ENCODE measurements at regions not wholly inside any gene's neighbourhood (a gene's known extent, or its start where the extent isn't known, plus 50 kb on each side); places are given as distances from the start of the nearest gene placed in this dataset.

DNA sequence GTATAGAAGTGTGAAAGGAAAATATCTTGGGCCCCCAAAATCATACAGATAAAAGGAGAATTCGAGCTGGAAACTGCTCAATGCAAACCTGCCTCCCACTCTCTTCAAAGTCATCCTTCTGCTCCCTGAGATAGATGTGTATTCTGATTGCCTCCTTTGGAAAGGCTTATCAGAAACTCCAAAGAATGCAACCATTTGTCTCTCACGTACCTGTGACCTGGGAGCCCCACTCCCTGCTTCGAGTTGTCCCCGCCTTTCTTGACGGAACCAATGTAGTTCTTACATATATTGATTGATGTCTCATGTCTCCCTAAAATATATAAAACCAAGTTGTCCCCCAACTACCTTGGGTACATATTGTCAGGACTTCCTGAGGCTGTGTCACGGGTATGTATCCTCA is 163.8 kb downstream of the DIRAS2 start:
- TF ChIP-seq, protein P1, sequence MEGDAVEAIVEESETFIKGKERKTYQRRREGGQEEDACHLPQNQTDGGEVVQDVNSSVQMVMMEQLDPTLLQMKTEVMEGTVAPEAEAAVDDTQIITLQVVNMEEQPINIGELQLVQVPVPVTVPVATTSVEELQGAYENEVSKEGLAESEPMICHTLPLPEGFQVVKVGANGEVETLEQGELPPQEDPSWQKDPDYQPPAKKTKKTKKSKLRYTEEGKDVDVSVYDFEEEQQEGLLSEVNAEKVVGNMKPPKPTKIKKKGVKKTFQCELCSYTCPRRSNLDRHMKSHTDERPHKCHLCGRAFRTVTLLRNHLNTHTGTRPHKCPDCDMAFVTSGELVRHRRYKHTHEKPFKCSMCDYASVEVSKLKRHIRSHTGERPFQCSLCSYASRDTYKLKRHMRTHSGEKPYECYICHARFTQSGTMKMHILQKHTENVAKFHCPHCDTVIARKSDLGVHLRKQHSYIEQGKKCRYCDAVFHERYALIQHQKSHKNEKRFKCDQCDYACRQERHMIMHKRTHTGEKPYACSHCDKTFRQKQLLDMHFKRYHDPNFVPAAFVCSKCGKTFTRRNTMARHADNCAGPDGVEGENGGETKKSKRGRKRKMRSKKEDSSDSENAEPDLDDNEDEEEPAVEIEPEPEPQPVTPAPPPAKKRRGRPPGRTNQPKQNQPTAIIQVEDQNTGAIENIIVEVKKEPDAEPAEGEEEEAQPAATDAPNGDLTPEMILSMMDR (IDR thresholded peaks at IDR 0.05 in 2 of 3, conservative IDR thresholded peaks at IDR 0.05 in 1 of 3; ENCODE audit: control insufficient read depth in 2 of 3, extremely low read depth in 1 of 3, insufficient read depth in 1 of 3, low read depth in 3 of 3, low read length in 3 of 3), result no peak
- TF ChIP-seq SMAD1 (IDR thresholded peaks at IDR 0.05; ENCODE audit: low read depth, partially characterized antibody) (no peak), POLR2A (IDR thresholded peaks at IDR 0.05; ENCODE audit: low read depth, low read length) (no peak), TAF1 (IDR thresholded peaks at IDR 0.05; ENCODE audit: borderline replicate concordance, low read depth, low read length) (no peak), ATF7 (IDR thresholded peaks at IDR 0.05; ENCODE audit: low read depth) (no peak), FOXK2 (IDR thresholded peaks at IDR 0.05) (no peak), SP1 (IDR thresholded peaks at IDR 0.05; ENCODE audit: low read depth, low read length) (no peak), NRF1 (conservative IDR thresholded peaks at IDR 0.05; ENCODE audit: low read depth, low read length) (no peak)
- TF ChIP-seq, protein P2, sequence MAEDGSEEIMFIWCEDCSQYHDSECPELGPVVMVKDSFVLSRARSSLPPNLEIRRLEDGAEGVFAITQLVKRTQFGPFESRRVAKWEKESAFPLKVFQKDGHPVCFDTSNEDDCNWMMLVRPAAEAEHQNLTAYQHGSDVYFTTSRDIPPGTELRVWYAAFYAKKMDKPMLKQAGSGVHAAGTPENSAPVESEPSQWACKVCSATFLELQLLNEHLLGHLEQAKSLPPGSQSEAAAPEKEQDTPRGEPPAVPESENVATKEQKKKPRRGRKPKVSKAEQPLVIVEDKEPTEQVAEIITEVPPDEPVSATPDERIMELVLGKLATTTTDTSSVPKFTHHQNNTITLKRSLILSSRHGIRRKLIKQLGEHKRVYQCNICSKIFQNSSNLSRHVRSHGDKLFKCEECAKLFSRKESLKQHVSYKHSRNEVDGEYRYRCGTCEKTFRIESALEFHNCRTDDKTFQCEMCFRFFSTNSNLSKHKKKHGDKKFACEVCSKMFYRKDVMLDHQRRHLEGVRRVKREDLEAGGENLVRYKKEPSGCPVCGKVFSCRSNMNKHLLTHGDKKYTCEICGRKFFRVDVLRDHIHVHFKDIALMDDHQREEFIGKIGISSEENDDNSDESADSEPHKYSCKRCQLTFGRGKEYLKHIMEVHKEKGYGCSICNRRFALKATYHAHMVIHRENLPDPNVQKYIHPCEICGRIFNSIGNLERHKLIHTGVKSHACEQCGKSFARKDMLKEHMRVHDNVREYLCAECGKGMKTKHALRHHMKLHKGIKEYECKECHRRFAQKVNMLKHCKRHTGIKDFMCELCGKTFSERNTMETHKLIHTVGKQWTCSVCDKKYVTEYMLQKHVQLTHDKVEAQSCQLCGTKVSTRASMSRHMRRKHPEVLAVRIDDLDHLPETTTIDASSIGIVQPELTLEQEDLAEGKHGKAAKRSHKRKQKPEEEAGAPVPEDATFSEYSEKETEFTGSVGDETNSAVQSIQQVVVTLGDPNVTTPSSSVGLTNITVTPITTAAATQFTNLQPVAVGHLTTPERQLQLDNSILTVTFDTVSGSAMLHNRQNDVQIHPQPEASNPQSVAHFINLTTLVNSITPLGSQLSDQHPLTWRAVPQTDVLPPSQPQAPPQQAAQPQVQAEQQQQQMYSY (CRISPR knock-in tag; IDR thresholded peaks at IDR 0.05), result no peak
- TF ChIP-seq, protein P3, sequence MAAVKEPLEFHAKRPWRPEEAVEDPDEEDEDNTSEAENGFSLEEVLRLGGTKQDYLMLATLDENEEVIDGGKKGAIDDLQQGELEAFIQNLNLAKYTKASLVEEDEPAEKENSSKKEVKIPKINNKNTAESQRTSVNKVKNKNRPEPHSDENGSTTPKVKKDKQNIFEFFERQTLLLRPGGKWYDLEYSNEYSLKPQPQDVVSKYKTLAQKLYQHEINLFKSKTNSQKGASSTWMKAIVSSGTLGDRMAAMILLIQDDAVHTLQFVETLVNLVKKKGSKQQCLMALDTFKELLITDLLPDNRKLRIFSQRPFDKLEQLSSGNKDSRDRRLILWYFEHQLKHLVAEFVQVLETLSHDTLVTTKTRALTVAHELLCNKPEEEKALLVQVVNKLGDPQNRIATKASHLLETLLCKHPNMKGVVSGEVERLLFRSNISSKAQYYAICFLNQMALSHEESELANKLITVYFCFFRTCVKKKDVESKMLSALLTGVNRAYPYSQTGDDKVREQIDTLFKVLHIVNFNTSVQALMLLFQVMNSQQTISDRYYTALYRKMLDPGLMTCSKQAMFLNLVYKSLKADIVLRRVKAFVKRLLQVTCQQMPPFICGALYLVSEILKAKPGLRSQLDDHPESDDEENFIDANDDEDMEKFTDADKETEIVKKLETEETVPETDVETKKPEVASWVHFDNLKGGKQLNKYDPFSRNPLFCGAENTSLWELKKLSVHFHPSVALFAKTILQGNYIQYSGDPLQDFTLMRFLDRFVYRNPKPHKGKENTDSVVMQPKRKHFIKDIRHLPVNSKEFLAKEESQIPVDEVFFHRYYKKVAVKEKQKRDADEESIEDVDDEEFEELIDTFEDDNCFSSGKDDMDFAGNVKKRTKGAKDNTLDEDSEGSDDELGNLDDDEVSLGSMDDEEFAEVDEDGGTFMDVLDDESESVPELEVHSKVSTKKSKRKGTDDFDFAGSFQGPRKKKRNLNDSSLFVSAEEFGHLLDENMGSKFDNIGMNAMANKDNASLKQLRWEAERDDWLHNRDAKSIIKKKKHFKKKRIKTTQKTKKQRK (IDR thresholded peaks at IDR 0.05; ENCODE audit: low read depth, low read length), result no peak
- TF ChIP-seq, protein P4, sequence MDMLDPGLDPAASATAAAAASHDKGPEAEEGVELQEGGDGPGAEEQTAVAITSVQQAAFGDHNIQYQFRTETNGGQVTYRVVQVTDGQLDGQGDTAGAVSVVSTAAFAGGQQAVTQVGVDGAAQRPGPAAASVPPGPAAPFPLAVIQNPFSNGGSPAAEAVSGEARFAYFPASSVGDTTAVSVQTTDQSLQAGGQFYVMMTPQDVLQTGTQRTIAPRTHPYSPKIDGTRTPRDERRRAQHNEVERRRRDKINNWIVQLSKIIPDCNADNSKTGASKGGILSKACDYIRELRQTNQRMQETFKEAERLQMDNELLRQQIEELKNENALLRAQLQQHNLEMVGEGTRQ (IDR thresholded peaks at IDR 0.05; ENCODE audit: borderline replicate concordance, low read depth, low read length), result no peak
